T47D (cell line): ENCODE measurements at regions not wholly inside any gene's neighbourhood (a gene's known extent, or its start where the extent isn't known, plus 50 kb on each side); places are given as distances from the start of the nearest gene placed in this dataset.

Experiments used
- DNase-seq, 2 experiments: peaks; one replicate each; pipeline versions ENCODE4 v3.0.0 to v3.0.0-alpha.2; 2011 to 2012; ENCODE audit warnings: low read depth in 1 of 2, low spot score in 1 of 2
- JUND ChIP-seq: IDR thresholded peaks from 2 replicates; pipeline ENCODE4 v1.6.1; 2012; ENCODE audit warnings: low read depth
- in situ Hi-C: cut with HindIII; loops from 2 replicates; pipeline ENCODE4 v1.10.0; 2016; ENCODE audit warnings: low sequenced_read_pairs, low pct_unique_long_range_greater_than_20kb

- no peak for DNase-seq
- in situ Hi-C loops, result no loop called here
- no peak for TF ChIP-seq JUND
Observed at GRCh38 chr3:43863966-43864933, 173.5 kb downstream of the ABHD5 start.

- no peak for DNase-seq
- TF ChIP-seq JUND, result no peak
- in situ Hi-C loops, result no loop called here
Observed at GRCh38 chr3:43865351-43865750, 174.6 kb downstream of the ABHD5 start.

GRCh38 chr3:43865887-43866528, 175.3 kb downstream of the ABHD5 start:
- DNase-seq, result no peak
- in situ Hi-C loops, result no loop called here
- no peak for TF ChIP-seq JUND

GRCh38 chr3:43866529-43867353, 176.0 kb downstream of the ABHD5 start:
- TF ChIP-seq JUND, result no peak
- in situ Hi-C loops, result no loop called here
- DNase-seq, result no peak

GRCh38 chr3:43867436-43868072, 176.8 kb downstream of the ABHD5 start:
- in situ Hi-C loops, result no loop called here
- no peak for TF ChIP-seq JUND
- DNase-seq, result no peak

GRCh38 chr3:43869491-43869890, 178.8 kb downstream of the ABHD5 start:
- DNase-seq, result no peak
- in situ Hi-C loops, result no loop called here
- no peak for TF ChIP-seq JUND

- no peak for DNase-seq
- in situ Hi-C loops, result no loop called here
- no peak for TF ChIP-seq JUND
Observed at GRCh38 chr3:43870120-43870519, 179.4 kb downstream of the ABHD5 start.

- no peak for TF ChIP-seq JUND
- in situ Hi-C loops, result no loop called here
- no peak for DNase-seq
Observed at GRCh38 chr3:43870844-43871626, 180.3 kb downstream of the ABHD5 start.

- no peak for DNase-seq
- TF ChIP-seq JUND, result no peak
- in situ Hi-C loops, result no loop called here
Observed at GRCh38 chr3:43871627-43872245, 181.0 kb downstream of the ABHD5 start.

GRCh38 chr3:43872301-43872700, 181.6 kb downstream of the ABHD5 start:
- in situ Hi-C loops, result no loop called here
- no peak for TF ChIP-seq JUND
- no peak for DNase-seq

- DNase-seq, result no peak
- no peak for TF ChIP-seq JUND
- in situ Hi-C loops, result no loop called here
Observed at GRCh38 chr3:43872901-43873300, 182.2 kb downstream of the ABHD5 start.
